Prostate gland (tissue), 2 donors: ENCODE measurements at regions not wholly inside any gene's neighbourhood (a gene's known extent, or its start where the extent isn't known, plus 50 kb on each side); places are given as distances from the start of the nearest gene placed in this dataset.

Source experiments
- CTCF ChIP-seq, 4 experiments: fragments of 200-600 bp in 2 of 4; fragments of 450-650 bp in 2 of 4; sonication (generic) in 2 of 4; IDR thresholded peaks; 1 replicate in 3 of 4; 2 replicates in 1 of 4; pipeline ENCODE4 v1.5.1; 2016 to 2019; ENCODE audit warnings: antibody characterized with exemption in 4 of 4, mild to moderate bottlenecking in 2 of 4, moderate library complexity in 2 of 4
- POLR2A ChIP-seq: fragments of 450-650 bp; IDR thresholded peaks from one replicate; pipeline ENCODE4 v1.6.1; 2016; ENCODE audit warnings: antibody characterized with exemption, mild to moderate bottlenecking
- POLR2AphosphoS5 ChIP-seq: sonication (generic); formaldehyde crosslinking; IDR thresholded peaks from one replicate; pipeline ENCODE4 v1.6.1; 2017; ENCODE audit warnings: antibody characterized with exemption

GRCh38 chr10:57715233-57715632, 552.5 kb downstream of the IPMK start:
- TF ChIP-seq CTCF (IDR thresholded peaks at IDR 0.05): no peak
- TF ChIP-seq POLR2A: no peak
- TF ChIP-seq POLR2AphosphoS5: no peak
